ENCODE measurements at regions not wholly inside any gene's neighbourhood (a gene's known extent, or its start where the extent isn't known, plus 50 kb on each side); places are given as distances from the start of the nearest gene placed in this dataset.

DNA sequence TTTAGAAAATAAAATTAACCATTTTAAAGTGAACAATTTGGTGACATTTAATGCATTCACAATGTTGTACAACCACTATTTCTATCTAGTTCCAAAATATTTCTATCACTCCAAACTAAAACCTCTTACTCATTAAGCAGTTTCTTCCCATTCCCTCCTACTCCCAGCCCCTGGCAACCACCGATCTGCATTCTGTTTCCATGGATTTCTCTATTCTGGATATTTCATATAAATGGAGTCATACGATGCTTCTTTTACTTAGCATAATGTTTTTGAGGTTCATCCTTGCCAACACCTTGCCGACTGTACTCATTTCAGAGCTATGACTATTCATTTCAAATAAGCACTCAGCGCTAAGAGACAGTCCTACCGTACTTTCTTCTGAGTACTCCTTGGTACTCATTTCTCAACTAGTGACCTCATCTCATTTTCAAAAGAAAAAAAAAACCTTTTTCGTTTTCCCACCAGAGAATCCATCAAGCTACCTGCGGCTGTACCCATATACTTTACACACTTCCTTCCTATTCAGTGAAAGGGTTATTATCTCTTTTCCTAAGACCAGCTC lies 259.2 kb downstream of the UTRN start:
- no peak overlapping the region for H3K27ac ChIP-seq
- no peaks in the 10 kb centered on the region for H3K27me3 ChIP-seq
- H3K36me3 ChIP-seq = peaks cover 11 to 87% (median 43%) of the 10 kb centered on the region in 4 donors
- H3K4me3 ChIP-seq = no peak overlapping the region
- no peaks in the 10 kb centered on the region for H3K9me3 ChIP-seq
- no peak for DNase-seq
- 91 to 95% methylated on average over 7 of the region's 7 CpGs for WGBS, 2 donors
- TF ChIP-seq POLR2A (IDR thresholded peaks at IDR 0.05) = no peak
- TF ChIP-seq EP300 (IDR thresholded peaks at IDR 0.05) = no peak
- TF ChIP-seq, protein P1, sequence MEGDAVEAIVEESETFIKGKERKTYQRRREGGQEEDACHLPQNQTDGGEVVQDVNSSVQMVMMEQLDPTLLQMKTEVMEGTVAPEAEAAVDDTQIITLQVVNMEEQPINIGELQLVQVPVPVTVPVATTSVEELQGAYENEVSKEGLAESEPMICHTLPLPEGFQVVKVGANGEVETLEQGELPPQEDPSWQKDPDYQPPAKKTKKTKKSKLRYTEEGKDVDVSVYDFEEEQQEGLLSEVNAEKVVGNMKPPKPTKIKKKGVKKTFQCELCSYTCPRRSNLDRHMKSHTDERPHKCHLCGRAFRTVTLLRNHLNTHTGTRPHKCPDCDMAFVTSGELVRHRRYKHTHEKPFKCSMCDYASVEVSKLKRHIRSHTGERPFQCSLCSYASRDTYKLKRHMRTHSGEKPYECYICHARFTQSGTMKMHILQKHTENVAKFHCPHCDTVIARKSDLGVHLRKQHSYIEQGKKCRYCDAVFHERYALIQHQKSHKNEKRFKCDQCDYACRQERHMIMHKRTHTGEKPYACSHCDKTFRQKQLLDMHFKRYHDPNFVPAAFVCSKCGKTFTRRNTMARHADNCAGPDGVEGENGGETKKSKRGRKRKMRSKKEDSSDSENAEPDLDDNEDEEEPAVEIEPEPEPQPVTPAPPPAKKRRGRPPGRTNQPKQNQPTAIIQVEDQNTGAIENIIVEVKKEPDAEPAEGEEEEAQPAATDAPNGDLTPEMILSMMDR (IDR thresholded peaks at IDR 0.05) = no peak
- no peak for TF ChIP-seq POLR2AphosphoS5 (IDR thresholded peaks at IDR 0.05)
- no peaks in the 10 kb centered on the region for H3K4me1 ChIP-seq
- ATAC-seq (ENCODE audit: low FRiP score in 2 of 2) = no peak

DNA sequence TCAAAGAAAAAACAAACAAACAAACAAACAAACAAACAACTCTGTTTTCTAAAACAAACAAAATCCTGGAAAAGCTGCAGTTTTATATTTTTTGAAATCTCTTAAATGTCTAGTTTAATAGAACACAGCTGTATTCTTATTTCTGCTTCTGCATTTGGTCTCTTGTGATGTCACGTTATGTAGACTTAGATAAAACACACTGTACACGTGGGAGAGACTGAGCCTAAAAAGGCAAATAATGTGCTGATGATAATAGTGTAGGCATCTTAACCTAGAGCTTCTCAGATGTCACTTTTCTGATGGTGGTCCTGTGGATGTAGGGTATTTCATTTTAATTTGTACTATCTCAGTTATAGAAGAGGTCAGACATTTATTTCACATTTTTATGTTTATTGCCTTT lies 261.7 kb downstream of the UTRN start:
- Histone ChIP-seq H3K4me1 (no peaks in the 10 kb centered on the region), H3K27me3 (no peaks in the 10 kb centered on the region), H3K36me3 (peaks cover 25 to 85% (median 45%) of the 10 kb centered on the region in 4 donors), H3K9me3 (no peaks in the 10 kb centered on the region), H3K4me3 (no peak overlapping the region), H3K27ac (no peak overlapping the region)
- 69 to 73% methylated on average over 2 of the region's 2 CpGs for WGBS, 2 donors
- TF ChIP-seq, protein P1 (IDR thresholded peaks at IDR 0.05) = no peak
- TF ChIP-seq POLR2A (IDR thresholded peaks at IDR 0.05) = no peak
- no peak for TF ChIP-seq EP300 (IDR thresholded peaks at IDR 0.05)
- TF ChIP-seq POLR2AphosphoS5 (IDR thresholded peaks at IDR 0.05) = no peak
- DNase-seq = no peak
- no peak for ATAC-seq (ENCODE audit: low FRiP score in 2 of 2)

DNA sequence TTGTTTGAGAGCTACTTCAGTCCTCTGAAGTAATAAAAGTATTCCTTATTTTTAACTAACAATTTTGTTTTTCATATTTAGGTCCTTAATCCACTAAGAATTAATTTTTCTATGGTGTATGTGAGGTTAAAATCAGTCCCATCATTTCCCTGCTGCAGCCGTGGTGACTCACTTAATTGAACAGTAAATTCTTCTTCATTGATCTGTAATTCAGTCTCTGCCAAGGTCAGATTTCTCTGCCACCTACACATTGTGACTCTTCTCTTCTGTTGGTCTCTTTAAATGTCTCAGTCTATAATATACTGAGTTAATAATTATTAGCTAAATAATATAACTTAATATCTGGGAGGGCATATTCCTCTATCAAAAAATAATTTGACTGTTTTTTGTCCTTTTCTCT lies 262.3 kb downstream of the UTRN start:
- TF ChIP-seq POLR2A (IDR thresholded peaks at IDR 0.05) = no peak
- TF ChIP-seq, protein P1 (IDR thresholded peaks at IDR 0.05) = no peak
- TF ChIP-seq EP300 (IDR thresholded peaks at IDR 0.05) = no peak
- DNase-seq = no peak
- no peak overlapping the region for H3K4me3 ChIP-seq
- no peak for ATAC-seq (ENCODE audit: low FRiP score in 2 of 2)
- no peaks in the 10 kb centered on the region for H3K4me1 ChIP-seq
- H3K9me3 ChIP-seq = no peaks in the 10 kb centered on the region
- WGBS, 2 donors = 72 to 79% methylated on average over 1 of the region's 1 CpG
- no peak overlapping the region for H3K27ac ChIP-seq
- H3K36me3 ChIP-seq = peaks cover 26 to 85% (median 46%) of the 10 kb centered on the region in 4 donors
- H3K27me3 ChIP-seq = no peaks in the 10 kb centered on the region

DNA sequence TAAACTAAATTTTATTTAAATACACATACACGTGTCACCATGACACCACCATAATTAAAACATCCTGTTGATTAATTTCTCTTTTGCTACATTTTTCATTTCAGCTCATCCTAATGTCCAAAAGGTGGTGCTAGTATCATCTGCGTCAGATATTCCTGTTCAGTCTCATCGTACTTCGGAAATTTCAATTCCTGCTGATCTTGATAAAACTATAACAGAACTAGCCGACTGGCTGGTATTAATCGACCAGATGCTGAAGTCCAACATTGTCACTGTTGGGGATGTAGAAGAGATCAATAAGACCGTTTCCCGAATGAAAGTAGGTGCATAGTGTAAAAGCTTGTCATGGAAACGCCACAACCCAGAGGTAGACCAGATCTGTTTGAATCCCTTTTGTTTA lies 263.4 kb downstream of the UTRN start:
- Histone ChIP-seq H3K9me3 (no peaks in the 10 kb centered on the region), H3K27ac (no peak overlapping the region), H3K4me1 (no peaks in the 10 kb centered on the region), H3K4me3 (no peak overlapping the region), H3K27me3 (no peaks in the 10 kb centered on the region), H3K36me3 (peaks cover 21 to 85% (median 41%) of the 10 kb centered on the region in 4 donors)
- ATAC-seq (ENCODE audit: low FRiP score in 2 of 2) (no peak), DNase-seq (no peak)
- TF ChIP-seq POLR2A (IDR thresholded peaks at IDR 0.05) = no peak
- TF ChIP-seq, protein P1 (IDR thresholded peaks at IDR 0.05) = no peak
- TF ChIP-seq EP300 (IDR thresholded peaks at IDR 0.05) = no peak
- no peak for TF ChIP-seq POLR2AphosphoS5 (IDR thresholded peaks at IDR 0.05)
- WGBS, 2 donors = 91 to 93% methylated on average over 9 of the region's 9 CpGs

Data from upper lobe of left lung (tissue), 6 donors.